ENCODE measurements at regions not wholly inside any gene's neighbourhood (a gene's known extent, or its start where the extent isn't known, plus 50 kb on each side); places are given as distances from the start of the nearest gene placed in this dataset.

DNA sequence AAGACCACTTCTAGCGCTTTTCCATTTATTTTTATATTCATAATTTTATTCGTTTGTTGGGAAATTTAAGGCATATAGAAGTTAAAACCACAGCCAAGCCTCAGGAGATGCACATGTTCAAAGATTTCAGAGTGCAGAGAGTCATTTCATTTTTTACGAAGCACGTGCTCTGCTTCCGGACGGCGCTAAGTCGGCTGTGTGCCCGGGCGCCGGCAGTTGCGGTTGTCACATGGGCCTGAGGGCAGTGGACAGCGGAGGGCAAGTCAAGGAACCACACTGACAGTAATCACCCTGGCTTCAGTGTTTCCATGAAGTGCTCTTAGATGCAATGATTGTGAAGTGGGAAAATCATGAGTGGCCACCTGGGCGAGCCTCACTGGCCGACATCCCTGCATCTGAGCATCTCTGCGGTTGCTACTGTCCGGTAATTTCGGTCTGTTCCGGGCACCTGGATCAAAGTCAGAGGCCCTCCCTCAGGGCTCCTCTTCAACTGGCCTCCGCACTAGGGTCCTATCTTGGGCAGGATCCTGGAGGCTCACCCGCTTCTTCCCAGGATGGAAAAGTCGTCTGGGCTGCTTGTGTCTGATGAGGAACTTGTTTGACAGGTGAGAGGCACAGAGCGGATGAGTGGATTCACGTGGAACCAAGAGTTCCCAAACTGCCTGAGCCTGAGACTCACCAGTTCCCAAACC is 90.8 kb downstream of the DACT2 start:
- DNase-seq (ENCODE audit: low read depth): no peak
- TF ChIP-seq, protein P1, sequence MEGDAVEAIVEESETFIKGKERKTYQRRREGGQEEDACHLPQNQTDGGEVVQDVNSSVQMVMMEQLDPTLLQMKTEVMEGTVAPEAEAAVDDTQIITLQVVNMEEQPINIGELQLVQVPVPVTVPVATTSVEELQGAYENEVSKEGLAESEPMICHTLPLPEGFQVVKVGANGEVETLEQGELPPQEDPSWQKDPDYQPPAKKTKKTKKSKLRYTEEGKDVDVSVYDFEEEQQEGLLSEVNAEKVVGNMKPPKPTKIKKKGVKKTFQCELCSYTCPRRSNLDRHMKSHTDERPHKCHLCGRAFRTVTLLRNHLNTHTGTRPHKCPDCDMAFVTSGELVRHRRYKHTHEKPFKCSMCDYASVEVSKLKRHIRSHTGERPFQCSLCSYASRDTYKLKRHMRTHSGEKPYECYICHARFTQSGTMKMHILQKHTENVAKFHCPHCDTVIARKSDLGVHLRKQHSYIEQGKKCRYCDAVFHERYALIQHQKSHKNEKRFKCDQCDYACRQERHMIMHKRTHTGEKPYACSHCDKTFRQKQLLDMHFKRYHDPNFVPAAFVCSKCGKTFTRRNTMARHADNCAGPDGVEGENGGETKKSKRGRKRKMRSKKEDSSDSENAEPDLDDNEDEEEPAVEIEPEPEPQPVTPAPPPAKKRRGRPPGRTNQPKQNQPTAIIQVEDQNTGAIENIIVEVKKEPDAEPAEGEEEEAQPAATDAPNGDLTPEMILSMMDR (conservative IDR thresholded peaks at IDR 0.05; ENCODE audit: low read depth, low read length): no peak
- H3K4me3 ChIP-seq (ENCODE audit: low read depth, low read length): no peak overlapping the region

DNA sequence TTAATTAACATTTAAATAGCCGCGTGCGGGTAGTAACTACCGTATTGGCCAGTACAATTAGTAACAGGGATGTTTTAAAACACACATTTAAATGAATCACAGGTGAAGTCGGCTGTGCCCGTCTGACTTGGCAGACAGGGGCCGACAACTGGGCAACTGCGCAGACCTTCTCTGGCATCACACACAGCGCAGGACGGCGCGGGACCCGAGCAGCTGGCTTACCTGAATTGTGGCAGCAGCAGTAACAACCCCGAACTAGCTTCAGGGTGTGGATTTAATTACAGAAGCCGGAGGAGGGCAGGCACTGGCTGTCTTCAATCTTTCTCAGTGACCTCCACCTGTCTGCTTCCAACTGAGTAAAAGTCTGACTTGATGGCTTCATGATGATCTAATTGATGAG is 91.7 kb downstream of the DACT2 start:
- TF ChIP-seq, protein P1 (conservative IDR thresholded peaks at IDR 0.05; ENCODE audit: low read depth, low read length): no peak
- no peak for DNase-seq (ENCODE audit: low read depth)
- H3K4me3 ChIP-seq (ENCODE audit: low read depth, low read length): no peak overlapping the region

DNA sequence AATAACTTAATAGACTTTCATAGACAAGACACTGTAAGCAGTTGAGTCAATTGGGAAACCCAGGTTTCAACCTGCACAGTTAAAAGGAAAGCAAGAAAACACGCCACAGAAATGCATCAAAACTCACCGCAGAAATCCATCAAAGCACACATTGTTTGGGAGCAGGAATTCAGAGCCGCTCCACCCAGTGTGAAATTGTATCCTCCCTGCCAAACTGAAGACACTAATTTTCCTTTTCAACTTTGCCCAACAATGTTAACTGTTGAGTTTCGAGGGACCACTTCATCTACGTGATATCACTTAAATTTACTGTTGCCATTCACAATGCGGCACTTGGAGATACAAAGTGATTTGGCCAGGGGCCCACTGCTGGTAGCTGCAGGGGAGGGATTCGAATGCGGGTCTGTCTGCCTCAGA is 92.7 kb downstream of the DACT2 start:
- DNase-seq (ENCODE audit: low read depth): no peak
- H3K4me3 ChIP-seq (ENCODE audit: low read depth, low read length): no peak overlapping the region
- TF ChIP-seq, protein P1 (conservative IDR thresholded peaks at IDR 0.05; ENCODE audit: low read depth, low read length): no peak

DNA sequence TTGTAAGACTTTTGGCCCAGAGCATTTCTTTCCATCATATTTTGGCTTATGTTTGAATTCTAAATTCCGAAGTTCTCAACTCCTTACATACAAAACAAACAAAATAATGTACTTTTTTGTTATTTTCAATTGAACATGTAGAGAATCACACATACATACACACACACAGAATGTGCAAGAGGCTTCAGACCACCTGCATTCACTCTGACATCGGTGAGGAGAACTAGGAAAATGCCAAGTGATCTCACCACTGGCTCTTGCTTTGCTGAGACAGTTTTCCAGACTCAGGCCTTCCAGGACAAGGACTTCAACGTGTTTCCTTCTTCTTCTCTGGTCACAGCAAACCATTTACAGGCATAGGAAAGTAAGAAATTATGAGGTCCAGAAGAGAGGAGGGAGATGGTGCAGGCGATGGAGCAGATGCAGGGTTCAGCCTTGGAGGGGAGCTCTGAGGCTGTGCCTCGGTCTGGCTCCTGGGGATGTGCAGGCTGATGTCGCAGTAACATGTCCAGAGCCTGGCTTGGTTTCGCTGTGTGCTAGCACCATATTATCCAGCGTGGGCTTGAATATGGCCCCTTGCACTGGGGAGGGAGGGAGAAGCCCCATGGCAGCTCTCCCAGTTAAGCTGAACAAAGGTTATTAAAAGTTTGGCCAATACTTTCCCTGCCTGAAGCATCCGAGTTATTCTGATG is 93.4 kb downstream of the DACT2 start:
- DNase-seq (ENCODE audit: low read depth): no peak
- TF ChIP-seq, protein P1 (conservative IDR thresholded peaks at IDR 0.05; ENCODE audit: low read depth, low read length): no peak
- no peak overlapping the region for H3K4me3 ChIP-seq (ENCODE audit: low read depth, low read length)

DNA sequence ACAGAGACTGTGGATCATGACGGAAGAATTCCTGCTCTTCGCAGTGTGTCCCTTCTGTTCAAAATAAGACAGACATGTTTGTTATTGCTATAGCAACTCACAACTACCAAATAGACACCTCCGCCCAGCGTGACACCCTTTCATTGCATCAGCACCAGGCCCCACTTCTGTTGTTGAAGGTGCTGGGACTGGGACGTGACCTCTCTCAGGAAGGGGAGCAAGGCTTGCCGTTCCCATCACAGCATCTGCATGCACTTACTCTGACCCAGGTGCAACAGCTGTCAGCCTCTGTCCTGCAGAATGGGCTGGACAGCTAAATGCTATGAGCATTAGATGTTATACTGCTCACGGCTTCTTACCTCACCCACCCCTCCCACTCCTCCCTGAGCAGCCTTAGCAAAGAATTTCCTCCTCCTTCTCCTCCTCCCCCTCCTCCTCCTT is 94.1 kb downstream of the DACT2 start:
- TF ChIP-seq, protein P1 (conservative IDR thresholded peaks at IDR 0.05; ENCODE audit: low read depth, low read length): no peak
- H3K4me3 ChIP-seq (ENCODE audit: low read depth, low read length): no peak overlapping the region
- no peak for DNase-seq (ENCODE audit: low read depth)

DNA sequence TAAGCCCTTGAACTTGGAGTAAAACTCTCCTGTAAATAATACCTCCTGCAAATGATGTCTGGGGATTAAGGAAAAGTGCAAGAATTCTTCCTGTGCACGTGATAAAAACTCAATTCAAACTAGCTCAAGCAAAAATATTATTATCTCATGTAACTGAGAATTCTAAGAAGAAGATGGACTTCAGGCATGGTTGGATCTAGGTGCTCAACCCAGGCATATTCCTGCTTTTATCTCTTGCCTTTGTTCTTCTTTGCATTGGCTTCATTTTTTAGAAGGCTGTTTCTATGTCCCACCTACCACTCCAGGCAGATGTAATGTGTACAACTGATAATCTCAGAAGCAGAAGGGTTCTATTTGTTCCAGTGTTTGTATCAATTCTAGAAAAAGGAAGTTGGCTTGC is 95.8 kb downstream of the DACT2 start:
- no peak for DNase-seq (ENCODE audit: low read depth)
- H3K4me3 ChIP-seq (ENCODE audit: low read depth, low read length): no peak overlapping the region
- TF ChIP-seq, protein P1 (conservative IDR thresholded peaks at IDR 0.05; ENCODE audit: low read depth, low read length): no peak
